ENCODE measurements at regions not wholly inside any gene's neighbourhood (a gene's known extent, or its start where the extent isn't known, plus 50 kb on each side); places are given as distances from the start of the nearest gene placed in this dataset.

GRCh38 chr6:111952274-111952673, 79.0 kb upstream of the FYN start:
- Histone ChIP-seq H3K4me2 (ENCODE audit: insufficient read depth, insufficient read length, low read length) (no peak overlapping the region), H3T11ph (ENCODE audit: low read length) (no peak overlapping the region), H3K23ac (ENCODE audit: insufficient read length, low read depth, low read length) (no peak overlapping the region), H3K9me3 (ENCODE audit: control insufficient read depth, low read depth, low read length) (no peaks in the 10 kb centered on the region), H2BK15ac (ENCODE audit: low read depth, low read length) (no peak overlapping the region), H3K4me1 (ENCODE audit: insufficient read depth, low read length) (peaks cover 7% of the 10 kb centered on the region), H2AFZ (ENCODE audit: low read length) (no peak overlapping the region), H2BK20ac (ENCODE audit: low read depth, low read length, poor library complexity, severe bottlenecking) (no peak overlapping the region), H4K20me1 (ENCODE audit: control insufficient read depth, insufficient read depth, insufficient read length) (no peaks in the 10 kb centered on the region), H2BK120ac (ENCODE audit: low read depth, low read length, poor library complexity, severe bottlenecking) (no peak overlapping the region), H3K79me1 (ENCODE audit: insufficient read depth, low read depth, low read length, poor library complexity, severe bottlenecking) (no peaks in the 10 kb centered on the region), H3K9ac (ENCODE audit: extremely low read depth, insufficient read length, low read length) (no peak overlapping the region), H3K27me3 (ENCODE audit: insufficient read depth, low read length) (no peaks in the 10 kb centered on the region), H3K18ac (ENCODE audit: insufficient read length, low read depth, low read length) (no peak overlapping the region), H2AK5ac (ENCODE audit: insufficient read length, low read length) (no peak overlapping the region), H4K91ac (ENCODE audit: insufficient read length, low read depth, low read length) (no peak overlapping the region), H3K79me2 (ENCODE audit: insufficient read depth, low read length) (no peaks in the 10 kb centered on the region), H4K5ac (ENCODE audit: insufficient read length, low read depth, low read length) (no peak overlapping the region), H3K56ac (ENCODE audit: insufficient read length, low read depth, low read length) (no peak overlapping the region), H3K4ac (ENCODE audit: low read depth, low read length) (no peak overlapping the region), H3K23me2 (ENCODE audit: insufficient read length, low read depth, low read length, poor library complexity, severe bottlenecking) (no peaks in the 10 kb centered on the region), H2BK5ac (ENCODE audit: insufficient read length, low read length) (no peak overlapping the region), H4K8ac (replicated peaks; ENCODE audit: insufficient read length, low read depth, low read length) (no peak overlapping the region), H2BK12ac (ENCODE audit: insufficient read length, low read depth, low read length) (no peak overlapping the region), H3K27ac (ENCODE audit: insufficient read length, low read depth, low read length) (no peak overlapping the region), H3K14ac (ENCODE audit: insufficient read depth, low read length) (no peak overlapping the region)
- H3K4me3 Mint-ChIP-seq: no peak overlapping the region
- peaks cover 25 to 27% of the 10 kb centered on the region in 2 experiments for H3K4me1 Mint-ChIP-seq
- H3K9me3 Mint-ChIP-seq: no peaks in the 10 kb centered on the region
- WGBS (ENCODE audit: extremely low coverage, insufficient read length, low lambda C conversion rate): no CpG with 5 or more reads among the region's 5 CpGs
- DNase-seq: no peak
- TF ChIP-seq CTCF (conservative IDR thresholded peaks at IDR 0.05): no peak
- peak overlapping the region in 1 of 3 experiments; percentile 52; a peak in 1 of 7 replicates for H3K27ac Mint-ChIP-seq
- no peaks in the 10 kb centered on the region; the same call in 1 of the 2 replicates for H3K27me3 Mint-ChIP-seq (ENCODE audit: low read depth)
- no peaks in the 10 kb centered on the region for H3K36me3 Mint-ChIP-seq (ENCODE audit: insufficient read depth in 1 of 3, low read depth in 3 of 3)

Measured in H9 (cell line).